Stimulated activated CD4-positive, alpha-beta T cell treated with anti-CD3 and anti-CD28 coated beads, Interleukin-2, amount 100 ng/mL, for 24 hours (primary cell): ENCODE measurements at regions not wholly inside any gene's neighbourhood (a gene's known extent, or its start where the extent isn't known, plus 50 kb on each side); places are given as distances from the start of the nearest gene placed in this dataset.

Source experiments
- DNase-seq, 2 donors: peaks; one replicate each; pipeline ENCODE4 v3.0.0-alpha.2; 2020

DNA sequence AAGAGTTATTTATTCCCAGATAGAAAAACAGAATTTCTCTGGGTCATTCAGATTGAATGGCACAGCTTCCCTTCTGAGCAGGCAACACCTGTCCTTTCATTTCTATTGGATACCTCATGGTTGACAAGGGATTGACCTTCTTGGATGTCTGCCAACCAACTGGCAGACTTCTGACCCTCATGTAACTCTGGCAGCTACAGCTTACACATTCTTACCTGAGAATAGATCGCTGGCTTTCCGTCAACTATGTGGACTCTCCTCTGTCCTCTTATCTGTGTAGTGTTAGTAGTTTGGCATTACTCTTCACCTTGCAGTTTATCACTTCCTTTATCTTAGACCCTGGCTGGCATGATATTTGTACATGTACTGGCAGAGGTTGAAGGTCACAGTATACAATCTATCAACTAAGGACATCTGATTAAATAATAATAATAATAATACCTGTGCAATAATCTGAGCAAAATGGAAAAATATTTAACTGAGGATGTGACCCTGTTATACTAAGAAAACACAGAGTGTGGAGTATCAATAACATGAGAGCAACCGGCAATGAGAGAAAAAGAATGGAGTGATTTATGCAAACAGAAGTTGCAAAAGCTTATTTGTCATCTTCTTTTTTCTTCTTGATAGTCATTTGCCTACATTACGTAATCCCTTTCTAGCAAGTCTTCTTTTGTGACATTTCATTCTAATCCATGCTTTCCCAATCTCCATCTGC, 1118.2 kb downstream of the ARAP2 start:
- DNase-seq = no peak

GRCh38 chr4:35138449-35138848, 1105.9 kb downstream of the ARAP2 start:
- DNase-seq = no peak

DNA sequence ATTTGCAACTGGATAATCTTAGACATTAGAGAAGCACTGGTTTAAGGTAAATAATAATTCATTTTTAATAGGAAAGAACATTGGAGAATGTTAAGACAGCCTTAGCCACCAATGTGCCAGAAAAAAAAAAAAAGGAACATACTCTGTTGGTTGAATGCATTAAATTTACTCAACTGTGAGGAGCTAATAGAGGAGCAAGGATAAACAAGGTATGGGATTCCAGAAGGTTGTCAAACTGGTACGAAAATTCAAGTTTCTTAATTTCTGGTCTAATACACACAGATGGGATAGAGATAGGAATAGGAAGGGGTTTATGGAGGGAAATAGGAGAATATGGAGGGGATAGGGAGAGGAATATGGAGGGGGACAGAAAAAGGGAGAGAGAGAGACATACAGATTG, 1096.6 kb downstream of the ARAP2 start:
- DNase-seq = no peak

- DNase-seq = peak in 1 of 2 donors; percentile 1
These were observed 1092.3 kb downstream of the ARAP2 start for GRCh38 chr4:35151816-35152572.

GRCh38 chr4:35163168-35163567, 1081.1 kb downstream of the ARAP2 start:
- DNase-seq = no peak

DNA sequence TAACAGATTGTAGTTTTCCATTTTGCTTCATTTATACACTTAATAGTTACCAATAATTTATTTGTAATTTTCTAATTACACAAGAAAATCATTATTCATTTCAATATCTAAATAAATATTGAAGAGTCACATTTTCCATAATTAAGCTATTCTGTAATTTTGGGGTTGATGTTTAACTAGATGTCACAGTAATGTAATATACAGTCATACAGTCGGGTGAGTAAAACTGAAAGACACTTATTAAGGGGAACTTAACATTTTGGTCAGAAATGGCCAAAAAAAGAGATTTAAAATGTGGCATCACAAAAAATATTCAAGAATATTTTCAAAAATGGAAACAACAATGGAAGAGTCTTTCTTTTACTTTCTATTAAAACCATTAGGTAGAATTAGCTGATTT, 1080.3 kb downstream of the ARAP2 start:
- no peak for DNase-seq

- DNase-seq = no peak
These were observed 1077.8 kb downstream of the ARAP2 start for GRCh38 chr4:35166466-35166865.

- no peak for DNase-seq
These were observed 1076.9 kb downstream of the ARAP2 start for GRCh38 chr4:35167385-35167784.

- DNase-seq = no peak
These were observed 1068.8 kb downstream of the ARAP2 start for GRCh38 chr4:35175487-35175886.

- DNase-seq = no peak
These were observed 1068.4 kb downstream of the ARAP2 start for GRCh38 chr4:35175894-35176293.

GRCh38 chr4:35182451-35182850, 1061.9 kb downstream of the ARAP2 start:
- no peak for DNase-seq

- DNase-seq = no peak
These were observed 1054.2 kb downstream of the ARAP2 start for GRCh38 chr4:35189988-35190613.

GRCh38 chr4:35201403-35201802, 1042.9 kb downstream of the ARAP2 start:
- DNase-seq = no peak

DNA sequence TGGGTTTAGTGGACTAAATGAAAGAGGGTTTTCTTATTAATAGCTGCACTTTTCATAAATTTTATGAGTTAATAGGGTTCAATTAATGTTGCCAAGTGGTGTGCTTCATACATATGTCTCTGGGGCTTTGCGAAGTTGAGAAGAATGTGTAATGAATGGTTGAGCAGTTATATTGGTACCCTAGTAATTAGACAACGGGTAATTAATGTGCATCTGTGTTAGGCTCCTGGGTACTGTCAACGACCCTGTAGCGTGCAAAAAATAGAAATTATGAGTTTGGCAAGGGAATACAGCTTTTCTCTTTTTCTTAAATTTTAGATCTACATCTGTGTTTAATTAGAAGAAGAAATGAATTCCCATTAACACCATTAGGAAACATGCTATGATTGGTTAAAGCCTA, 1027.7 kb downstream of the ARAP2 start:
- no peak for DNase-seq

- no peak for DNase-seq
These were observed 1027.0 kb downstream of the ARAP2 start for GRCh38 chr4:35217331-35217730.

DNA sequence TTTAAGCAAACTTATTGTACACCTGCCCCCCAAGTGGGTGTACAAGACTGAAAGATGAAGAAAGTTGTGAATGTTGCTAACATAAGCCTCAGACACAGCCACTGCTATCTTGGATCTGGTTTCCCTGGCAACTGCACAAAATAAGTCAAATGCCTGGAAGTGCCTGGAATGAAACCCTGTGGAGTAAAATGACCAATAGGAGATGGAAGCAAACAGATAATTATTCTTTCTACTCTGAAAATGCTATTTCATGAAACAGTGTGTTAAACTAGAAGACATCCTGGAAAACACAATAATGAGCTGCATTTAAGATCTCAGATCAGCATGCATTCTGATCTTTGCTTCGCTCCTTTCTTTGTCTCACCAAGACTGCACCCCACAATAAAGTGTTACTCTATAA, 1016.0 kb downstream of the ARAP2 start:
- DNase-seq = no peak

DNA sequence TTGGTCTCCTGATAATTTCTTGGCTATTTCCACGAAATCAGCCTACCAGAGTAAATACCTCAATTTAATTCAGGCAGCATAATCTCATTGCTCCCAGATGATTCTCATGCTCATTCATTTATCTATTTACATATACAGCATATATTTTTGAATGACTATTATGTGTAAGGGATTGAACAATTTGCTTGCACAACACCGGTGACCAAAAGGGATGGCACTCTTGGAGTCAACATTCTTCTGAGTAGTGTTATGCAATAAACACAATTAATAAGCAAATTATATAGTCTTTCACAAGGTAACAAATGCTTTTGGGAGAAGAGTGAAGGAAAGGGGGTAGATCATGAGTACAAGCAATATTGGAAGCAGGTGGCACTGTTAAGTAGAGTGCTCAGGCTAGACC, 1015.3 kb downstream of the ARAP2 start:
- DNase-seq = no peak

DNA sequence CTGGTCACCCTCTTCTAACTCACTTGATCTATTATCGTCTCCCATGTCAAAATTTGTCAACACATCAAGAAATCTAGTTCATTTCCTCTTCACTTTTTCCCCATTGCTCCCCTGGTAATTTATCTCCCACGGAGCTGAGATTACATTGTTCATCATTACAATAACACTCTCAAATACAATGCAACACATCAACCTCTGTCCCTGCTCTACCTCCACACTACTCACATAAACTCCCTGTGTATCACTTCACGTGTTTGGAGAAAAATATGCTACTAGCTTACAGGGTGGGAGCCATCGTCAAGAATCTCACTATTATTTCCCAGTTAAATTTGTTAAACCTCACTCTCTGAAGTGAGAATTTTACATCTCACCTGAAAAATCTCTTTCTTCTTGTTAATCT, 1006.4 kb downstream of the ARAP2 start:
- DNase-seq = no peak

GRCh38 chr4:35238793-35239192, 1005.5 kb downstream of the ARAP2 start:
- DNase-seq = no peak

DNA sequence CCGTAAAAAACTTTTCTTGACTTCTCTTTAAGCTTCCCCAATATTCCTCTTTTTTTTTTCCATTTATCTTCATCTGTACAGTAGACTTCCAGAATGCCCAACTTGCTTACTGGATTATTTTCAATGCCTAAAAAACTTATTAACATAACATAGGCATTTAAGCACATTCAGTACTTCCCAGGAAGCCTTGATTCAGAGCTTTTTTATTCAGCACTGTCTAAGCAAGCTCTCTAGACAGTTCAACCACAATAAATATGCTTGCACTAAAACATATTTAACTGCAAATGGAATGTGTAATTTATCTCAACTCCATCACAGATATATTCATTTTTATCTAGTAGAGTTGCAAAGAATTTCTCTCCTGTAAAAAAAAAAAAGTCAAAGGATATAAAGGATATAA, 997.8 kb downstream of the ARAP2 start:
- no peak for DNase-seq

- no peak for DNase-seq
These were observed 997.3 kb downstream of the ARAP2 start for GRCh38 chr4:35247047-35247446.

DNA sequence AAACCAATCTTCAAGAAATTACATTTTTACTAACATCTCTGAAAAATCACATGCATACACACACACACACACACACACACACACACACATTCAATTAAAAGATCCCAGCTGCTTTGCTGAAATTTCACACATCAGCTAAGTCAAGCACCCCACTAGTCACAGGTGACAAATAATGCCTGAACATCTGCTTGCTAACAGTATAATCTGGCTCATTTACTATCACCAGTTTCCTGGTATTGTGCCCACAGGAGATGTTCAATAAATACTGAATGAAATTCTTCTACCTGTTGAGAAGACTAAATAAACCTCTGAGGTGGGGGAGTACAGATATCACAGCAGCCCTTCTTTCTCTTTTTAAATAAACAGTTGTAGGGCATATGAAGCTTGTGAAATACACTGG, 994.0 kb downstream of the ARAP2 start:
- no peak for DNase-seq

DNA sequence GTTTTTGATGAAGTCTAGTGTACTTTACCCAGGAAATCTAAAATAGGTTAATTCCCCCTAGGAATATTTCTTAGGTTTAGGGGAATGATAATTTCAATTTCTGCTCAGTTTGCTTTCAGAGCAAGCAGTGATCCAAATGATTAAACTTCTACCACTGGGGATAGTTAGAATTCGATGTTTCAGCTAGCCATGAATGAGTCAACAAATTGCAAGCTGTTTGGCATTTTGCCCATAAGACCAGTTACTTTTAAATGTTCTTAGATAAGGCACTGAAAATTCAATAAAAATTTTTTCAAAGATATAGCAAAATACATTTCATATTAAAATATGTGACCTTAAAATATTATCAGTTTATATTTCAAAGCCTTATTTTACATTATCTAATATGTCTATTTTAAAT, 993.6 kb downstream of the ARAP2 start:
- DNase-seq = no peak

GRCh38 chr4:35252071-35252470, 992.2 kb downstream of the ARAP2 start:
- no peak for DNase-seq
